ENCODE measurements at regions not wholly inside any gene's neighbourhood (a gene's known extent, or its start where the extent isn't known, plus 50 kb on each side); places are given as distances from the start of the nearest gene placed in this dataset.
A peak's percentile ranks its signal among the peaks of the same experiment; 100 is the strongest.

GRCh38 chr6:156639009-156639721 is 138.0 kb upstream of the ARID1B start:
- no peak overlapping the region for H3K4me3 ChIP-seq (replicated peaks; ENCODE audit: low read depth, low read length)
- no peak for TF ChIP-seq CTCF (IDR thresholded peaks at IDR 0.05; ENCODE audit: low read length, missing control alignments)
- DNase-seq (ENCODE audit: low read depth), result no peak

- H3K4me3 ChIP-seq (replicated peaks; ENCODE audit: low read depth, low read length), result no peak overlapping the region
- DNase-seq (ENCODE audit: low read depth), result no peak
- no peak for TF ChIP-seq CTCF (IDR thresholded peaks at IDR 0.05; ENCODE audit: low read length, missing control alignments)
Measured at GRCh38 chr6:156638581-156638980, 138.6 kb upstream of the ARID1B start.

- TF ChIP-seq CTCF (IDR thresholded peaks at IDR 0.05; ENCODE audit: low read length, missing control alignments), result no peak
- H3K4me3 ChIP-seq (replicated peaks; ENCODE audit: low read depth, low read length), result peak overlapping the region; percentile 17
- no peak for DNase-seq (ENCODE audit: low read depth)
Measured at GRCh38 chr6:156634951-156635371, 142.2 kb upstream of the ARID1B start.

GRCh38 chr6:156634048-156634447 is 143.1 kb upstream of the ARID1B start:
- no peak overlapping the region for H3K4me3 ChIP-seq (replicated peaks; ENCODE audit: low read depth, low read length)
- no peak for TF ChIP-seq CTCF (IDR thresholded peaks at IDR 0.05; ENCODE audit: low read length, missing control alignments)
- no peak for DNase-seq (ENCODE audit: low read depth)

GRCh38 chr6:156633291-156633690 is 143.9 kb upstream of the ARID1B start:
- DNase-seq (ENCODE audit: low read depth), result no peak
- TF ChIP-seq CTCF (IDR thresholded peaks at IDR 0.05; ENCODE audit: low read length, missing control alignments), result no peak
- H3K4me3 ChIP-seq (replicated peaks; ENCODE audit: low read depth, low read length), result no peak overlapping the region

GRCh38 chr6:156630613-156631302 is 146.4 kb upstream of the ARID1B start:
- no peak for DNase-seq (ENCODE audit: low read depth)
- no peak for TF ChIP-seq CTCF (IDR thresholded peaks at IDR 0.05; ENCODE audit: low read length, missing control alignments)
- H3K4me3 ChIP-seq (replicated peaks; ENCODE audit: low read depth, low read length), result no peak overlapping the region
